ENCODE measurements at regions not wholly inside any gene's neighbourhood (a gene's known extent, or its start where the extent isn't known, plus 50 kb on each side); places are given as distances from the start of the nearest gene placed in this dataset.

DNA sequence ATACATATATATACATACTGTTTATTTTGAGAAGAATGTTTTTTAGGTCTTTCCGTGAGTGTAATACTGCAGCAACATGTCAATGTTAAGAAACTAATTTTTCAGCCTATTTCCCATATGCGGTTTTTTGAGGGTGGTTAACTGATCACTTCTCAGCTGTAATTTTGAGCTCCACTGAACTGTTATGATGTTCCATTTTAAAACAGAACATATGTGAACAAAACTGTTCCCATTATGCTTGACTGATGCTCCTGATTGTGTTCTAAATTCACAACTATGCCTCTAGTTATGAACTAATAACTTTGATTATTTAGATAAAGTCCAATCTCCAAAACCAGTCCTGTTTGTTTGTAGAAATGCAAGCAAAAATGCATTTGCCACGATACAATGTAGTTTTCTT, 511.2 kb upstream of the FSIP2 start:
- TF ChIP-seq, protein P1, sequence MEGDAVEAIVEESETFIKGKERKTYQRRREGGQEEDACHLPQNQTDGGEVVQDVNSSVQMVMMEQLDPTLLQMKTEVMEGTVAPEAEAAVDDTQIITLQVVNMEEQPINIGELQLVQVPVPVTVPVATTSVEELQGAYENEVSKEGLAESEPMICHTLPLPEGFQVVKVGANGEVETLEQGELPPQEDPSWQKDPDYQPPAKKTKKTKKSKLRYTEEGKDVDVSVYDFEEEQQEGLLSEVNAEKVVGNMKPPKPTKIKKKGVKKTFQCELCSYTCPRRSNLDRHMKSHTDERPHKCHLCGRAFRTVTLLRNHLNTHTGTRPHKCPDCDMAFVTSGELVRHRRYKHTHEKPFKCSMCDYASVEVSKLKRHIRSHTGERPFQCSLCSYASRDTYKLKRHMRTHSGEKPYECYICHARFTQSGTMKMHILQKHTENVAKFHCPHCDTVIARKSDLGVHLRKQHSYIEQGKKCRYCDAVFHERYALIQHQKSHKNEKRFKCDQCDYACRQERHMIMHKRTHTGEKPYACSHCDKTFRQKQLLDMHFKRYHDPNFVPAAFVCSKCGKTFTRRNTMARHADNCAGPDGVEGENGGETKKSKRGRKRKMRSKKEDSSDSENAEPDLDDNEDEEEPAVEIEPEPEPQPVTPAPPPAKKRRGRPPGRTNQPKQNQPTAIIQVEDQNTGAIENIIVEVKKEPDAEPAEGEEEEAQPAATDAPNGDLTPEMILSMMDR (IDR thresholded peaks at IDR 0.05) = no peak
- no peak for TF ChIP-seq POLR2A (IDR thresholded peaks at IDR 0.05)
- no peak for TF ChIP-seq POLR2AphosphoS5 (IDR thresholded peaks at IDR 0.05)
- TF ChIP-seq EP300 (IDR thresholded peaks at IDR 0.05) = no peak

All from upper lobe of left lung (tissue), 4 donors.